GM04504 (cell line): ENCODE measurements at regions not wholly inside any gene's neighbourhood (a gene's known extent, or its start where the extent isn't known, plus 50 kb on each side); places are given as distances from the start of the nearest gene placed in this dataset.

Experiments used
- DNase-seq: peaks from one replicate; pipeline ENCODE4 v3.0.0-alpha.2; 2012; ENCODE audit warnings: low read depth

DNA sequence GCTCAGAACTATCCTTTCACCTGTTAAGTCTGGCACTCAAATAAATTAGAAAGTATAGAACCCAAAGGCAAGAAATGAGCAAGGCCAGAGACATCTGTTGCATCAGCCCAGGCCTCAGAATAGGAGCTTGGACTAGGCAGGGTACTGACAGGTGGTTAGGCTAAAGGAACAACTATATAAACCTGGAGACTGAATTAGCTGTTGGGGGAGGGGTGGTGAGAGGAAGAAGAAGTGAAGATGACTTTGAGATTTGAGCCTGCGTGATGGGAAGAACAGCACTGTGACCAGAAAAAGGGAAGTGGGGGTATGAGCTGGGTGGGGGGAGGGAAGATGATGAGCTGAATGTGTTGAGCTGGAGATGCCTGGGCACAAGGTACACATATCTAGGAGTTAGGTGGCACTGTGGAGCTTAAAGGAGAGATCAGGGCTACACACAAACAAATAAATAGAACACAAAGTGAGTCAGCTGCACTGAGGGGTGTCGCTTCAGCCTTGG, 244.7 kb downstream of the PTEN start:
- no peak for DNase-seq

- DNase-seq, result no peak
Measured at GRCh38 chr10:88110355-88110754, 246.9 kb downstream of the PTEN start.

- DNase-seq, result no peak
Measured at GRCh38 chr10:88110822-88111221, 247.4 kb downstream of the PTEN start.

DNA sequence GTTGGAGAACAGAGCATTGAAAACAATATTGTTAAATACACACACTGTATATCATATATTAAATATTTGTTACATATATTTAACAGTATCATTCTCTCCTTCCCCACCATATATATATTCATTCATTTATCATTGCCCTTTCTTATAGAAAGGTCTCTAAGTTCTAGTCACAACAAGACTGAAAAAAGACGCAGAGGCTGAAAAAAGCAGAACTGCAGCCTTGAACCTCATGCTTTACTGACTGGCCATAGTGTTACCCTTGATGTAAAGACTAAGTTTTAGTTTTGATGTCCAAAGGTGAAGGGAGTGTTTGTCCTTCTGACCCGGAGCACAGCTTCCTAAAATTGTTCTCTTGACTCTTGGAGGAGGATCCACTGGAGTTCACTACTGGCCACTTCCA, 247.9 kb downstream of the PTEN start:
- no peak for DNase-seq

DNA sequence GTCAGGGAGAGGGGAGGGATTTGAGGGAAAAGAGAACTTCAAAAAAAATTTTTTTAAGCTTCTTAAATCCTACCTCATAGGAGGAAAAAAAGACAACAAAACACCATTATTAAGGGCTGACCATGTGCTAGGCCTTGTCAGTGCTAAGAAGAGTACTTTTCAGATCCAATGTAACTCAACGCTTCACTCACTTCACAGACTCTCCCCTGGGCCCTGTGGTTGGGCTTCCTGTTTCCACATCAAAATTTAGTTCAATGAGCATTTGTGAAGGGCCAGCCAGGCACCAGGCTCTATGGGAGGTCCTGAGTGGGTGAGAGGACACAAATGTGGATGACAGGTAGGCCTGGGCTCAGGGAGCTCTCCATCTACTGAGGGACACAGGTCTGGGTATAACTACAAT, 249.8 kb downstream of the PTEN start:
- DNase-seq, result no peak

DNA sequence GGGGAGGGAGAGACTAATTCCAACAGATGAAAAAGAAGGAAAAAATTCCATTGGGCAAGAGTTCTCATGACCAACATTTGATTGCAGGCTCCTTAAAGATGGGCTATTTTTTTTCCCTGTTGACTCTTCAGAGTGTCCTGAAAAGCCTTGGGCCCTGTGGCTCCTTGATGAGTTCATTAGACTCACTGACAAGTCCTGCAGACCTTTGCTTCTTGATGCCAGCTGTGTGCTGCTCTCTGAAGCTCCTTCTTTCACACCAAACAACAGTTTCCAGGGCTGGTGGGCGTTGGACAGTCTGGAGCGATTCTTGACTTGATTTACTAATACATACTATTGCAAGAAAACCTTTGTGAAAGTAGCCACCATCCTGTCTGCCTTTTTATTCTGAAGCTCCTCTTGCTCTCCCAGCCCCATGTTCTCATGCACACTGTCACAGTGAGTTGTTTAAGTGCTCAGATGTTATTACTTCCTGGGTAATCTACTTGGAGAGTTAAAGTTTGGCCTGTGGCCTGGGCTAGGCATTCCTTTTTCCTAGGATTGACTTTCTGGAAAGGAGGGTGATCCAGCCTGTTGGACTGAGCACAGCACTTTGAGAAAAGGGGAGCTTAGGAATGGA, 250.3 kb downstream of the PTEN start:
- DNase-seq, result no peak

- DNase-seq, result no peak
Measured at GRCh38 chr10:88114368-88114767, 250.9 kb downstream of the PTEN start.

- no peak for DNase-seq
Measured at GRCh38 chr10:88115407-88115806, 252.0 kb downstream of the PTEN start.

DNA sequence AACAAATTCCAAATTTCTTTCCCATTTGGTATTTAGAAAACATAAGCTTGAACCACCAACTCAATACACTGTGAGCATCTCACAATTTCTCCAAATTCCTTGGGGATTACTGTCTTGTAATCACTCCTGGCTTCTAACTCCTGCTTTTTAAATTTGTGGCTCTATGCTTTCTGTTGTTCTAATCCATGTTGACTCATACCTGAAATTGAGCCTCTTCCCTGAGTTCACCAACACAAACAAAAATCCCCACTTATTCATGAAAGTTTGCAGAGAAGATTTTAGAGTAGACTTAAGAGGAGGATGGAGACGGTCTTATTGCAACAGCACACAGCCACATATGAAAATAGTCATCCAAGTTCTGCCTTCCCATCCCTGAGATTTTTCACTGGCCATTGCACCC, 252.5 kb downstream of the PTEN start:
- DNase-seq, result peak; percentile 44

DNA sequence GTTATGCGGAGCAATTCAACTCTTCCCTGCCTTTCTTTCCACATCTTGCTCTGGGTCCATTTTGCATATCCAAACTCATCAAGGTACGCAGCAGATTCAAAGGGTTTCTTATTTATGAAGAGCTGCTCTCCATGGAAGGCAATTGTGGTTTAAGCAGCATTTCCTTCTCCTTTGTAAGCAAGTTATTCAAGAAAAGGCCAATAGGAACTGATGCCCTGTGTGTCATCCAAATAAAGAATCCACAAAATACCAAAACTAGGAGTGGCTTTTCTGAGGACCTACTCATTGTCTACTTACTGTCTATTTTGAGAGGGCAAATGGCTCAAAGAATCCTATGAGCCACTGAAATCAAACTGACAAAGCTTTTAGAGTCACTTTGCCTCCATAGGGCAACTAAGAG, 253.1 kb downstream of the PTEN start:
- DNase-seq, result peak; percentile 38

DNA sequence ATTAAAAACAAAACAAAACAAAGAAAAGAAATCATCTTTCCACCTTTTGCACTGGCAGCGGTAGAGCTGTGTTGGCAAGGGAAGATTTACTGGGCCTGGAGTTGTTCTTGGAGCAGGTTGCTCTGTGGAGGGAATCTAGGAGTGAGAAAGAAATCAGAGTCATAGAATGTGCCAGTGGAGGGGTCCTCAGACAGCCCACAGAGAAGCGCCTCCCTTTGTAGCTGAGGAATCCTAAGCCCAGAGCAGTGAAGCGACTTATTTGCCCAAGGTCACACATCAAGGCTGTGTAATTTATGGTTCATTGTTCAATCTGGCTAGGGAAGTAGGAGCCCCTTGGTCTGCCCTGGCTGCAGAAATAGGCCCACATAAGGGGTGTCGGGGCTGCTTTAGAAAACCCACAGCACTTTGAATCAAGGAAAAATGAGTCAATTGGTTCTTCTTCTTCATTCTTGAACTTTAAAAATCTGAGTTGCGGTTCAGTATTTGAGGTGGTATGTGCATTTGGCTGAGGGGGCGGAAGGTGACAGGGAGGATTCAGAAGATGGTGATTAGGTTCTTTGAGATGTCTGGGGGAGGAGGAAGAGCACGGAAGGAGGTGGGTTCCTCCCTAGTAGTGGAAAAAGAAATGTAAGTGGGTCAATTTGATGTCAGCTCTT, 253.7 kb downstream of the PTEN start:
- no peak for DNase-seq

GRCh38 chr10:88117869-88118632, 254.6 kb downstream of the PTEN start:
- DNase-seq, result no peak

- DNase-seq, result no peak
Measured at GRCh38 chr10:88118729-88119128, 255.3 kb downstream of the PTEN start.

GRCh38 chr10:88119160-88119559, 255.7 kb downstream of the PTEN start:
- DNase-seq, result no peak

- no peak for DNase-seq
Measured at GRCh38 chr10:88120075-88120474, 256.6 kb downstream of the PTEN start.

DNA sequence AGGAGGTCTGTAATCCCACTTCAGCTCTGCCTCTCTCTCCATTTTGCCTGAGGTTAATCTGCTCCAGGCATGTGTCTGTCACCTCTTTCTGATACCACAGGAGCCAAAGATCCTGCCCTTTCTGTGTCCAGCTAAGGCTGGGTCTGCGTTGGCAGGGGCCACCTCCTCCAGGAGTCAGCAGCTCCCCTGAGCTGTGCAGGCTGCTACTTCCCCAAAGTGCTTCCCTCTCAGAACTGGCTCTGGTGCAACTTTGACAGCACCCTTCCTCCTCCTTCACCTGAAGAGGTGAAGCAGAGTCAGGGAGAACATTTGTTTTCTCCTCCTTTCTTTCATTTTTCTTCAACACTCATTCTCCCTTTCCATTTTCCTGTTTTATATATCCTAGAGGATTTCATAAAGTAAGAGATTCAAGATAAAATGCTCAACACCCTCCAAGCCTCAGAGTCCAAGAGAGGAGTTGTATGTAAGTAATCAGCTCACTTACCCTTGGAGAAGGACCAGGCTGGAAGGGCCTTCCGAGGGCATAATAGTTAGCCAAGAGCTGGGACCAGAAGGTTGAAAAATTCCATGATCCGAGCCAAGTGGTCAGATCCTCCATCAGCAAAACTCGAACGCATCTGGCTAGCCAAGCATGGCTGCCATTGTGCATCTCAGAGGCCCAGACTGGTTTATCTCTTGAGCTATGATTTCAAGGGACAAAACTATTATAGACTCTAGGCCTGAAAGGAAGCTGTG, 257.3 kb downstream of the PTEN start:
- DNase-seq, result no peak

DNA sequence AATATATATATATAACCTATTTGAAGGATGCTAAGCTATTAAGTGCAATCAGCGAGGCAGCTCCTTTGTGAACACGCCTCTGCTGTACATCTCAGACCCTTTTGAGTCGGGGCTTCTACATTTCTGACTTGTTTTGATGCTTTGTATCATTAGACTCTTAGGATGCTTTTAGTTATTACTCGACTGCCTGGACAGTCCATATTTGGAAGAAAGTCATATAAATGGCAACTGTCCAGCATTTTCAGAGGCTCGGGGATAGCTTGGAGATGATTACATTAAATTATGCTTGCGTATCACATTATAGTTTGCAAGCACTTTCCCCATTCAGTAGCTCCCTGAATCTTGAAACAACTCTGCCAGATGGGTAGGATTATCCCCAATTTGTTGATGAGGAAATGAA, 257.9 kb downstream of the PTEN start:
- DNase-seq, result no peak

DNA sequence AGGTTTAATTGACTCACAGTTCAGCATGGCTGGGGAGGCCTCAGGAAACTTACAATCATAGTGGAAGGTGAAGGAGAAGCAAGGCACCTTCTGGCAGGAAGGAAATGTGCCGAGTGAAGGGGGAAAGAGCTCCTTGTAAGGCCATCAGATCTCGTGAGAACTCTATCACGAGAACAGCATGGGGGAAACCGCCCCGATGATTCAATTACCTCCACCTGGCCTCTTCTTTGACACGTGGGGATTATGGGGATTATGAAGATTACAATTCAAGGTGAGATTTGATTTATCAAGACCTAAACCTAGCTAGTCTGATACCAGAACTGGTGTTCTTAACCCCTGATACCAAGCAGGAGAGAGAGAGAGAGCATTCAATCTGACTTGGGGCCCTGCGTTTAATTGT, 258.7 kb downstream of the PTEN start:
- DNase-seq, result no peak

- no peak for DNase-seq
Measured at GRCh38 chr10:88122576-88122975, 259.2 kb downstream of the PTEN start.

- no peak for DNase-seq
Measured at GRCh38 chr10:88125766-88126165, 262.3 kb downstream of the PTEN start.

DNA sequence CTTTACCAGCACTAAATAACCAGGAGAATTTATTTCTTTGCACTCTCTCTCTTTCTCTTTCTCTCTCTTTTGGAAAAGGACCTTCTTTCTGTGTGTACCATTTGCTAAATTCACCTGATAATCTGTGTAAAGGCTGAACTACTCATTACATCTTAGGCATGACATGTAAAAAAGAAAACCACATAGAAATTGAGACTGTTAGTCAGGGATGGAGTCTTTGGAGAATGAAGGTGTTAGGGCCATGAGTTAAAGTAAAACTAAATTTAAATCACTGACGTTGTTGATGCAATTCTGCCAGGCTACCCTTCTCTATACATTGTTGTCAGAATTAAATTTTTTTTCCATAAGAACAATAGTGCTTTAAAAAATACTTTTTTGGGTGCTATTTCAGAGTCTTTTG, 263.3 kb downstream of the PTEN start:
- no peak for DNase-seq

GRCh38 chr10:88127269-88127668, 263.8 kb downstream of the PTEN start:
- no peak for DNase-seq

GRCh38 chr10:88127766-88128165, 264.3 kb downstream of the PTEN start:
- no peak for DNase-seq
